GM21723 (cell line): ENCODE measurements at regions not wholly inside any gene's neighbourhood (a gene's known extent, or its start where the extent isn't known, plus 50 kb on each side); places are given as distances from the start of the nearest gene placed in this dataset.
"Not testable (repeated sequence)": the region's sequence is repeated elsewhere in the genome, so short reads cannot be mapped to it uniquely, and the experiment has no call there.

Source experiments
- ATAC-seq: cut with Tn5 transposase; IDR thresholded peaks from one replicate; pipeline ENCODE4 v1.9.1; 2021; ENCODE audit warnings: mild to moderate bottlenecking, moderate library complexity; ENCODE audit not compliant: unreplicated experiment

- ATAC-seq = no peak
These were observed 163.6 kb upstream of the MAP2 start for GRCh38 chr2:209260281-209260680.

- not testable (repeated sequence) for ATAC-seq
These were observed 162.3 kb upstream of the MAP2 start for GRCh38 chr2:209261366-209262053.

- no peak for ATAC-seq
These were observed 154.8 kb upstream of the MAP2 start for GRCh38 chr2:209269024-209269423.

- ATAC-seq = no peak
These were observed 147.8 kb upstream of the MAP2 start for GRCh38 chr2:209276000-209276399.

GRCh38 chr2:209277444-209277843 is 146.4 kb upstream of the MAP2 start:
- ATAC-seq = no peak

- ATAC-seq = no peak
These were observed 125.2 kb upstream of the MAP2 start for GRCh38 chr2:209298601-209299000.

GRCh38 chr2:209299478-209299877 is 124.4 kb upstream of the MAP2 start:
- not testable (repeated sequence) for ATAC-seq

- not testable (repeated sequence) for ATAC-seq
These were observed 123.1 kb upstream of the MAP2 start for GRCh38 chr2:209300766-209301165.

GRCh38 chr2:209305026-209305425 is 118.8 kb upstream of the MAP2 start:
- ATAC-seq = no peak

GRCh38 chr2:209305746-209306196 is 118.1 kb upstream of the MAP2 start:
- no peak for ATAC-seq

GRCh38 chr2:209307161-209308001 is 116.5 kb upstream of the MAP2 start:
- ATAC-seq = no peak

GRCh38 chr2:209308415-209308814 is 115.4 kb upstream of the MAP2 start:
- ATAC-seq = no peak

- ATAC-seq = no peak
These were observed 111.9 kb upstream of the MAP2 start for GRCh38 chr2:209311948-209312347.

GRCh38 chr2:209312450-209312849 is 111.4 kb upstream of the MAP2 start:
- ATAC-seq = not testable (repeated sequence)

- ATAC-seq = no peak
These were observed 109.2 kb upstream of the MAP2 start for GRCh38 chr2:209314653-209315052.

GRCh38 chr2:209316141-209316540 is 107.7 kb upstream of the MAP2 start:
- no peak for ATAC-seq

- ATAC-seq = no peak
These were observed 102.8 kb upstream of the MAP2 start for GRCh38 chr2:209321076-209321475.

- no peak for ATAC-seq
These were observed 102.3 kb upstream of the MAP2 start for GRCh38 chr2:209321581-209321980.

- ATAC-seq = no peak
These were observed 101.8 kb upstream of the MAP2 start for GRCh38 chr2:209322041-209322440.

GRCh38 chr2:209322905-209323512 is 100.8 kb upstream of the MAP2 start:
- ATAC-seq = no peak

- ATAC-seq = no peak
These were observed 100.1 kb upstream of the MAP2 start for GRCh38 chr2:209323738-209324137.

GRCh38 chr2:209324281-209324680 is 99.6 kb upstream of the MAP2 start:
- ATAC-seq = no peak
